GM23338 (cell line): ENCODE measurements at regions not wholly inside any gene's neighbourhood (a gene's known extent, or its start where the extent isn't known, plus 50 kb on each side); places are given as distances from the start of the nearest gene placed in this dataset.

Source experiments
- ATAC-seq: fragments of 200-7000 bp; cut with Tn5 transposase; 3 replicates; pipeline ENCODE4 v1.9.1; 2020
- DNase-seq: peaks from one replicate; pipeline ENCODE4 v3.0.0-alpha.2; 2015; ENCODE audit warnings: low spot score
- H2AFZ ChIP-seq: fragments of 200-600 bp; sonication (generic); 2 replicates; pipeline ENCODE4 v1.8.0; 2016; ENCODE audit warnings: antibody characterized with exemption, mild to moderate bottlenecking, moderate library complexity
- H3F3A ChIP-seq: fragments of 200-600 bp; sonication (generic); replicated peaks from 2 replicates; pipeline ENCODE4 v1.8.0; 2017; ENCODE audit warnings: antibody characterized with exemption, mixed run types, low read depth
- H3K27ac ChIP-seq: fragments of 200-600 bp; sonication (generic); 2 replicates; pipeline ENCODE4 v1.6.1; 2016; ENCODE audit warnings: low read depth
- H3K27me3 ChIP-seq: fragments of 200-600 bp; sonication (generic); 2 replicates; pipeline ENCODE4 v1.8.0; 2016; ENCODE audit warnings: mild to moderate bottlenecking, mixed run types, moderate library complexity; ENCODE audit not compliant: insufficient read depth
- H3K36me3 ChIP-seq: fragments of 200-600 bp; sonication (generic); 2 replicates; pipeline ENCODE4 v1.8.0; 2016; ENCODE audit warnings: mild to moderate bottlenecking; ENCODE audit not compliant: insufficient read depth
- H3K4me1 ChIP-seq: fragments of 200-600 bp; sonication (generic); 2 replicates; pipeline ENCODE4 v1.8.0; 2016; ENCODE audit warnings: mild to moderate bottlenecking, moderate library complexity; ENCODE audit not compliant: insufficient read depth
- H3K4me2 ChIP-seq: fragments of 200-600 bp; sonication (generic); 2 replicates; pipeline ENCODE4 v1.7.1; 2017; ENCODE audit warnings: mixed run types
- H3K4me3 ChIP-seq: fragments of 200-600 bp; sonication (generic); 2 replicates; pipeline ENCODE4 v1.6.1; 2016; ENCODE audit warnings: mixed run types
- H3K79me2 ChIP-seq: fragments of 200-600 bp; sonication (generic); replicated peaks from 2 replicates; pipeline ENCODE4 v1.8.0; 2017; ENCODE audit warnings: mild to moderate bottlenecking; ENCODE audit not compliant: insufficient read depth
- H3K9me2 ChIP-seq: fragments of 200-600 bp; sonication (generic); 2 replicates; pipeline ENCODE4 v1.8.0; 2017; ENCODE audit not compliant: insufficient read depth
- H4K20me1 ChIP-seq: fragments of 200-600 bp; sonication (generic); replicated peaks from 2 replicates; pipeline ENCODE4 v1.8.0; 2017; ENCODE audit warnings: mild to moderate bottlenecking; ENCODE audit not compliant: insufficient read depth
- H3K27ac Mint-ChIP-seq: 2 replicates; pipeline ENCODE4 v1.8.0; 2020; ENCODE audit warnings: inconsistent platforms, mild to moderate bottlenecking, moderate library complexity, mixed read lengths
- H3K27me3 Mint-ChIP-seq: 3 replicates; pipeline ENCODE4 v1.8.0; 2022; ENCODE audit warnings: low read depth, mild to moderate bottlenecking, moderate library complexity, mixed read lengths, inconsistent platforms; ENCODE audit not compliant: insufficient read depth, poor library complexity
- H3K36me3 Mint-ChIP-seq: 3 replicates; pipeline ENCODE4 v1.8.0; 2021; ENCODE audit warnings: low read depth, mild to moderate bottlenecking, inconsistent platforms, moderate library complexity, mixed read lengths
- H3K4me1 Mint-ChIP-seq: 3 replicates; pipeline ENCODE4 v1.8.0; 2020; ENCODE audit warnings: mild to moderate bottlenecking, inconsistent platforms, mixed read lengths
- H3K4me3 Mint-ChIP-seq: 3 replicates; pipeline ENCODE4 v1.8.0; 2021; ENCODE audit warnings: moderate library complexity, mild to moderate bottlenecking, inconsistent platforms, mixed read lengths
- H3K9me3 Mint-ChIP-seq: 3 replicates; pipeline ENCODE4 v1.8.0; 2020; ENCODE audit warnings: moderate library complexity, mild to moderate bottlenecking, inconsistent platforms, mixed read lengths
- CREB1 ChIP-seq: fragments of 250-450 bp; sonication (Bioruptor Pico); IDR thresholded peaks from 2 replicates; pipeline ENCODE4 v1.5.0; 2020; ENCODE audit warnings: low read depth, mild to moderate bottlenecking, moderate library complexity
- CTCF ChIP-seq, 2 experiments: fragments of 200-600 bp in 1 of 2; sonication (generic) in 1 of 2; conservative IDR thresholded peaks; 2 replicates each; pipeline versions ENCODE4 v1.5.1 to v1.6.1; 2016 to 2017; ENCODE audit warnings: antibody characterized with exemption in 2 of 2, low read depth in 2 of 2, mild to moderate bottlenecking in 2 of 2, moderate library complexity in 1 of 2
- EZH2 ChIP-seq: fragments of 200-600 bp; sonication (generic); IDR thresholded peaks from one replicate; pipeline ENCODE4 v1.8.0; 2017; ENCODE audit warnings: antibody characterized with exemption, mild to moderate bottlenecking, low read depth; ENCODE audit not compliant: unreplicated experiment
- EZH2phosphoT487 ChIP-seq: fragments of 200-600 bp; sonication (generic); IDR thresholded peaks from one replicate; pipeline ENCODE4 v1.8.1; 2018; ENCODE audit warnings: antibody characterized with exemption; ENCODE audit not compliant: unreplicated experiment
- JUNB ChIP-seq: IDR thresholded peaks from one replicate; pipeline ENCODE4 v1.6.1; 2016; ENCODE audit warnings: antibody characterized with exemption; ENCODE audit not compliant: unreplicated experiment
- NANOG ChIP-seq: IDR thresholded peaks from 2 replicates; pipeline ENCODE4 v1.6.1; 2016; ENCODE audit warnings: antibody characterized with exemption, borderline replicate concordance
- POLR2AphosphoS5 ChIP-seq: IDR thresholded peaks from 2 replicates; pipeline ENCODE4 v1.6.1; 2016; ENCODE audit warnings: antibody characterized with exemption, low read depth
- REST ChIP-seq: IDR thresholded peaks from one replicate; pipeline ENCODE4 v1.6.1; 2018; ENCODE audit warnings: antibody characterized with exemption; ENCODE audit not compliant: unreplicated experiment
- STAT1 ChIP-seq: IDR thresholded peaks from one replicate; pipeline ENCODE4 v1.6.1; 2016; ENCODE audit warnings: antibody characterized with exemption; ENCODE audit not compliant: unreplicated experiment
- ZNF114 ChIP-seq: fragments of 250-450 bp; sonication (Bioruptor Pico); IDR thresholded peaks from 2 replicates; pipeline ENCODE4 v1.5.0; 2020; ENCODE audit warnings: mild to moderate bottlenecking, moderate library complexity
- ZNF331 ChIP-seq: fragments of 250-450 bp; sonication (Bioruptor Pico); IDR thresholded peaks from 2 replicates; pipeline ENCODE4 v1.5.0; 2020; ENCODE audit warnings: low read depth, mild to moderate bottlenecking, moderate library complexity
- TF ChIP-seq, protein P1 (sequence below): fragments of 250-450 bp; sonication (Bioruptor Pico); IDR thresholded peaks from 2 replicates; pipeline ENCODE4 v1.5.0; 2020; ENCODE audit warnings: mild to moderate bottlenecking, moderate library complexity

GRCh38 chr7:25286756-25287155, 58.5 kb upstream of the NPVF start:
- Histone ChIP-seq H3K4me3 (no peak overlapping the region), H3K9me2 (no peaks in the 10 kb centered on the region), H2AFZ (no peak overlapping the region), H3K27ac (no peak overlapping the region), H3K4me2 (no peak overlapping the region), H3K79me2 (no peaks in the 10 kb centered on the region), H3F3A (no peaks in the 10 kb centered on the region), H3K27me3 (no peaks in the 10 kb centered on the region), H4K20me1 (no peaks in the 10 kb centered on the region), H3K4me1 (no peaks in the 10 kb centered on the region), H3K36me3 (no peaks in the 10 kb centered on the region)
- TF ChIP-seq EZH2phosphoT487 (no peak), CREB1 (CRISPR knock-in tag) (no peak), POLR2AphosphoS5 (no peak), ZNF114 (CRISPR knock-in tag) (no peak), STAT1 (no peak), REST (no peak), ZNF331 (CRISPR knock-in tag) (no peak), JUNB (no peak), EZH2 (no peak), CTCF (conservative IDR thresholded peaks at IDR 0.05; ENCODE audit: low read depth in 2 of 2) (no peak), NANOG (no peak)
- TF ChIP-seq, protein P1, sequence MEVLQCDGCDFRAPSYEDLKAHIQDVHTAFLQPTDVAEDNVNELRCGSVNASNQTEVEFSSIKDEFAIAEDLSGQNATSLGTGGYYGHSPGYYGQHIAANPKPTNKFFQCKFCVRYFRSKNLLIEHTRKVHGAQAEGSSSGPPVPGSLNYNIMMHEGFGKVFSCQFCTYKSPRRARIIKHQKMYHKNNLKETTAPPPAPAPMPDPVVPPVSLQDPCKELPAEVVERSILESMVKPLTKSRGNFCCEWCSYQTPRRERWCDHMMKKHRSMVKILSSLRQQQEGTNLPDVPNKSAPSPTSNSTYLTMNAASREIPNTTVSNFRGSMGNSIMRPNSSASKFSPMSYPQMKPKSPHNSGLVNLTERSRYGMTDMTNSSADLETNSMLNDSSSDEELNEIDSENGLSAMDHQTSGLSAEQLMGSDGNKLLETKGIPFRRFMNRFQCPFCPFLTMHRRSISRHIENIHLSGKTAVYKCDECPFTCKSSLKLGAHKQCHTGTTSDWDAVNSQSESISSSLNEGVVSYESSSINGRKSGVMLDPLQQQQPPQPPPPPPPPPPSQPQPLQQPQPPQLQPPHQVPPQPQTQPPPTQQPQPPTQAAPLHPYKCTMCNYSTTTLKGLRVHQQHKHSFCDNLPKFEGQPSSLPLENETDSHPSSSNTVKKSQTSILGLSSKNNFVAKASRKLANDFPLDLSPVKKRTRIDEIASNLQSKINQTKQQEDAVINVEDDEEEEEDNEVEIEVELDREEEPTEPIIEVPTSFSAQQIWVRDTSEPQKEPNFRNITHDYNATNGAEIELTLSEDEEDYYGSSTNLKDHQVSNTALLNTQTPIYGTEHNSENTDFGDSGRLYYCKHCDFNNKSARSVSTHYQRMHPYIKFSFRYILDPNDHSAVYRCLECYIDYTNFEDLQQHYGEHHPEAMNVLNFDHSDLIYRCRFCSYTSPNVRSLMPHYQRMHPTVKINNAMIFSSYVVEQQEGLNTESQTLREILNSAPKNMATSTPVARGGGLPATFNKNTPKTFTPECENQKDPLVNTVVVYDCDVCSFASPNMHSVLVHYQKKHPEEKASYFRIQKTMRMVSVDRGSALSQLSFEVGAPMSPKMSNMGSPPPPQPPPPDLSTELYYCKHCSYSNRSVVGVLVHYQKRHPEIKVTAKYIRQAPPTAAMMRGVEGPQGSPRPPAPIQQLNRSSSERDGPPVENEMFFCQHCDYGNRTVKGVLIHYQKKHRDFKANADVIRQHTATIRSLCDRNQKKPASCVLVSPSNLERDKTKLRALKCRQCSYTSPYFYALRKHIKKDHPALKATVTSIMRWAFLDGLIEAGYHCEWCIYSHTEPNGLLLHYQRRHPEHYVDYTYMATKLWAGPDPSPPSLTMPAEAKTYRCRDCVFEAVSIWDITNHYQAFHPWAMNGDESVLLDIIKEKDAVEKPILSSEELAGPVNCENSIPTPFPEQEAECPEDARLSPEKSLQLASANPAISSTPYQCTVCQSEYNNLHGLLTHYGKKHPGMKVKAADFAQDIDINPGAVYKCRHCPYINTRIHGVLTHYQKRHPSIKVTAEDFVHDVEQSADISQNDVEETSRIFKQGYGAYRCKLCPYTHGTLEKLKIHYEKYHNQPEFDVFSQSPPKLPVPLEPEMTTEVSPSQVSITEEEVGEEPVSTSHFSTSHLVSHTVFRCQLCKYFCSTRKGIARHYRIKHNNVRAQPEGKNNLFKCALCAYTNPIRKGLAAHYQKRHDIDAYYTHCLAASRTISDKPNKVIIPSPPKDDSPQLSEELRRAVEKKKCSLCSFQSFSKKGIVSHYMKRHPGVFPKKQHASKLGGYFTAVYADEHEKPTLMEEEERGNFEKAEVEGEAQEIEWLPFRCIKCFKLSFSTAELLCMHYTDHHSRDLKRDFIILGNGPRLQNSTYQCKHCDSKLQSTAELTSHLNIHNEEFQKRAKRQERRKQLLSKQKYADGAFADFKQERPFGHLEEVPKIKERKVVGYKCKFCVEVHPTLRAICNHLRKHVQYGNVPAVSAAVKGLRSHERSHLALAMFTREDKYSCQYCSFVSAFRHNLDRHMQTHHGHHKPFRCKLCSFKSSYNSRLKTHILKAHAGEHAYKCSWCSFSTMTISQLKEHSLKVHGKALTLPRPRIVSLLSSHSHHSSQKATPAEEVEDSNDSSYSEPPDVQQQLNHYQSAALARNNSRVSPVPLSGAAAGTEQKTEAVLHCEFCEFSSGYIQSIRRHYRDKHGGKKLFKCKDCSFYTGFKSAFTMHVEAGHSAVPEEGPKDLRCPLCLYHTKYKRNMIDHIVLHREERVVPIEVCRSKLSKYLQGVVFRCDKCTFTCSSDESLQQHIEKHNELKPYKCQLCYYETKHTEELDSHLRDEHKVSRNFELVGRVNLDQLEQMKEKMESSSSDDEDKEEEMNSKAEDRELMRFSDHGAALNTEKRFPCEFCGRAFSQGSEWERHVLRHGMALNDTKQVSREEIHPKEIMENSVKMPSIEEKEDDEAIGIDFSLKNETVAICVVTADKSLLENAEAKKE (CRISPR knock-in tag): no peak
- DNase-seq (no peak), ATAC-seq (no peak)
- Mint-ChIP-seq H3K36me3 (no peaks in the 10 kb centered on the region), H3K9me3 (no peaks in the 10 kb centered on the region), H3K27me3 (peaks cover 2% of the 10 kb centered on the region), H3K27ac (no peak overlapping the region), H3K4me1 (no peaks in the 10 kb centered on the region), H3K4me3 (no peak overlapping the region)
